Activated CD8-positive, alpha-beta T cell treated with anti-CD3 and anti-CD28 coated beads for 36 hours (primary cell): ENCODE measurements at regions not wholly inside any gene's neighbourhood (a gene's known extent, or its start where the extent isn't known, plus 50 kb on each side); places are given as distances from the start of the nearest gene placed in this dataset.

Source experiments
- ATAC-seq: fragments of 200-7000 bp; cut with Tn5 transposase; one replicate; pipeline ENCODE4 v1.10.0; 2021; ENCODE audit warnings: mild to moderate bottlenecking, moderate library complexity
- CTCF ChIA-PET: fragments of 350-600 bp; sonication (Branson Sonifier 250); formaldehyde crosslinking; loops from one replicate; lab custom pipeline; 2021; ENCODE audit warnings: antibody characterized with exemption; lab: Charles Lee
- POLR2A ChIA-PET: fragments of 350-600 bp; sonication (Branson Sonifier 250); formaldehyde crosslinking; loops from one replicate; lab custom pipeline; 2021; ENCODE audit warnings: antibody characterized with exemption; lab: Charles Lee
- DNase-seq: peaks from one replicate; pipeline ENCODE4 v3.0.0-alpha.2; 2020
- H3K27ac Mint-ChIP-seq: one replicate; pipeline ENCODE4 v1.8.0; 2021; ENCODE audit warnings: mild to moderate bottlenecking, mixed read lengths
- H3K27me3 Mint-ChIP-seq: one replicate; pipeline ENCODE4 v1.8.0; 2021; ENCODE audit warnings: mixed read lengths
- H3K36me3 Mint-ChIP-seq: one replicate; pipeline ENCODE4 v1.8.0; 2021; ENCODE audit warnings: low read depth, mixed read lengths
- H3K4me1 Mint-ChIP-seq: one replicate; pipeline ENCODE4 v1.8.0; 2021; ENCODE audit warnings: low read depth, mixed read lengths
- H3K4me3 Mint-ChIP-seq: one replicate; pipeline ENCODE4 v1.8.0; 2021; ENCODE audit warnings: mild to moderate bottlenecking, moderate library complexity, mixed read lengths
- H3K9me3 Mint-ChIP-seq: one replicate; pipeline ENCODE4 v1.8.0; 2021; ENCODE audit warnings: mixed read lengths
- CTCF ChIP-seq: fragments of 200-600 bp; IDR thresholded peaks from one replicate; pipeline ENCODE4 v1.8.0; 2022; ENCODE audit warnings: antibody characterized with exemption, mild to moderate bottlenecking
- intact Hi-C: fragments of 100-400 bp; cut with micrococcal nuclease; formaldehyde crosslinking; loops from one replicate; pipeline ENCODE4 v1.10.0; 2022

- intact Hi-C loops: no loop called here
- Mint-ChIP-seq H3K4me3 (no peak overlapping the region), H3K27me3 (peaks cover 2% of the 10 kb centered on the region), H3K27ac (no peak overlapping the region), H3K36me3 (no peaks in the 10 kb centered on the region), H3K9me3 (peaks cover 5% of the 10 kb centered on the region), H3K4me1 (no peaks in the 10 kb centered on the region)
- DNase-seq (no peak), ATAC-seq (no peak)
- CTCF ChIA-PET: no interaction called here
- TF ChIP-seq CTCF: no peak
- POLR2A ChIA-PET: no interaction called here
Measured at GRCh38 chr2:118490330-118490729, 357.1 kb downstream of the EN1 start.

- Mint-ChIP-seq H3K36me3 (no peaks in the 10 kb centered on the region), H3K9me3 (peaks cover 5% of the 10 kb centered on the region), H3K27me3 (peaks cover 2% of the 10 kb centered on the region), H3K27ac (no peak overlapping the region), H3K4me1 (no peaks in the 10 kb centered on the region), H3K4me3 (no peak overlapping the region)
- DNase-seq (no peak), ATAC-seq (no peak)
- ChIA-PET POLR2A (no interaction called here), CTCF (no interaction called here)
- no peak for TF ChIP-seq CTCF
- intact Hi-C loops: no loop called here
Measured at GRCh38 chr2:118489712-118490299, 357.6 kb downstream of the EN1 start.

GRCh38 chr2:118481299-118481698 is 366.1 kb downstream of the EN1 start:
- intact Hi-C loops: no loop called here
- Mint-ChIP-seq H3K4me3 (no peak overlapping the region), H3K27me3 (no peaks in the 10 kb centered on the region), H3K9me3 (no peaks in the 10 kb centered on the region), H3K36me3 (no peaks in the 10 kb centered on the region), H3K4me1 (no peaks in the 10 kb centered on the region), H3K27ac (no peak overlapping the region)
- ATAC-seq (no peak), DNase-seq (no peak)
- POLR2A ChIA-PET: no interaction called here
- no peak for TF ChIP-seq CTCF
- CTCF ChIA-PET: interaction anchor here (1.6 kb wide), 1 partner anchor 259 kb away, joined by 4 read pairs; no protein-coding TSS in a partner anchor

- CTCF ChIA-PET: no interaction called here
- H3K4me1 Mint-ChIP-seq: no peaks in the 10 kb centered on the region
- DNase-seq (no peak), ATAC-seq (no peak)
- peaks cover 4% of the 10 kb centered on the region for H3K27me3 Mint-ChIP-seq
- no peaks in the 10 kb centered on the region for H3K9me3 Mint-ChIP-seq
- no peaks in the 10 kb centered on the region for H3K36me3 Mint-ChIP-seq
- no peak overlapping the region for H3K27ac Mint-ChIP-seq
- no peak for TF ChIP-seq CTCF
- H3K4me3 Mint-ChIP-seq: no peak overlapping the region
- intact Hi-C loops: no loop called here
- POLR2A ChIA-PET: no interaction called here
Measured at GRCh38 chr2:118479020-118479419, 368.4 kb downstream of the EN1 start.

- no peak for TF ChIP-seq CTCF
- POLR2A ChIA-PET: no interaction called here
- Mint-ChIP-seq H3K27ac (no peak overlapping the region), H3K4me1 (no peaks in the 10 kb centered on the region), H3K27me3 (peaks cover 4% of the 10 kb centered on the region), H3K4me3 (no peak overlapping the region), H3K9me3 (no peaks in the 10 kb centered on the region), H3K36me3 (no peaks in the 10 kb centered on the region)
- CTCF ChIA-PET: interaction anchor here (0.7 kb wide), 1 partner anchor 49 kb away, joined by 3 read pairs; no protein-coding TSS in a partner anchor
- DNase-seq (no peak), ATAC-seq (no peak)
- intact Hi-C loops: no loop called here
Measured at GRCh38 chr2:118477111-118477862, 370.2 kb downstream of the EN1 start.
